Fibroblast of lung (primary cell): ENCODE measurements at regions not wholly inside any gene's neighbourhood (a gene's known extent, or its start where the extent isn't known, plus 50 kb on each side); places are given as distances from the start of the nearest gene placed in this dataset.

Experiments used
- DNase-seq, 2 donors: peaks; one replicate each; pipeline versions ENCODE4 v3.0.0 to v3.0.0-alpha.2; 2010; ENCODE audit warnings: low read depth in 2 of 2
- H2AFZ ChIP-seq: 2 replicates; pipeline ENCODE4 v1.5.1; 2012; ENCODE audit warnings: low read length, control low read depth, inconsistent platforms
- H3K27ac ChIP-seq: 2 replicates; pipeline ENCODE4 v1.5.1; 2011; ENCODE audit warnings: low read length, control low read depth; ENCODE audit not compliant: insufficient read depth
- H3K27me3 ChIP-seq: 2 replicates; pipeline ENCODE4 v1.5.1; 2011; ENCODE audit warnings: mild to moderate bottlenecking, low read length; ENCODE audit not compliant: control insufficient read depth, insufficient read depth
- H3K36me3 ChIP-seq: 2 replicates; pipeline ENCODE4 v1.5.1; 2011; ENCODE audit warnings: low read length; ENCODE audit not compliant: control insufficient read depth, insufficient read depth
- H3K4me1 ChIP-seq: 2 replicates; pipeline ENCODE4 v1.5.1; 2011; ENCODE audit warnings: low read length; ENCODE audit not compliant: control insufficient read depth, insufficient read depth; ENCODE audit errors: extremely low read depth
- H3K4me2 ChIP-seq: 2 replicates; pipeline ENCODE4 v1.5.1; 2011; ENCODE audit warnings: low read length, control low read depth; ENCODE audit not compliant: insufficient read depth; ENCODE audit errors: extremely low read depth
- H3K4me3 ChIP-seq, 4 experiments: fragments of 200-600 bp in 1 of 4; sonication (generic) in 1 of 4; replicated peaks in 1 of 4; 2 replicates each; pipeline ENCODE4 v1.5.1; 2011 to 2016; ENCODE audit warnings: low read length in 4 of 4, low read depth in 3 of 4, mild to moderate bottlenecking in 3 of 4, control low read depth in 2 of 4, inconsistent platforms in 1 of 4, mixed read lengths in 1 of 4; ENCODE audit not compliant: insufficient read depth in 1 of 4; ENCODE audit errors: control extremely low read depth in 1 of 4
- H3K79me2 ChIP-seq: 2 replicates; pipeline ENCODE4 v1.5.1; 2012; ENCODE audit warnings: mild to moderate bottlenecking, low read length, inconsistent platforms; ENCODE audit not compliant: control insufficient read depth, insufficient read depth
- H3K9ac ChIP-seq: 2 replicates; pipeline ENCODE4 v1.5.1; 2011; ENCODE audit warnings: mild to moderate bottlenecking, low read length, control low read depth; ENCODE audit not compliant: insufficient read depth
- H3K9me3 ChIP-seq: 2 replicates; pipeline ENCODE4 v1.5.1; 2012; ENCODE audit warnings: low read depth, low read length; ENCODE audit not compliant: control insufficient read depth, insufficient read depth
- H4K20me1 ChIP-seq: 2 replicates; pipeline ENCODE4 v1.5.1; 2011; ENCODE audit warnings: low read length; ENCODE audit not compliant: control insufficient read depth, insufficient read depth; ENCODE audit errors: extremely low read depth
- EZH2 ChIP-seq: IDR thresholded peaks from 2 replicates; pipeline ENCODE4 v1.5.1; 2012; ENCODE audit warnings: low read length, control low read depth, mild to moderate bottlenecking; ENCODE audit errors: missing control alignments
- TF ChIP-seq, protein P1 (sequence below), 2 donors: IDR thresholded peaks in 1 of 2; conservative IDR thresholded peaks in 1 of 2; 1 replicate in 1 of 2; 2 replicates in 1 of 2; pipeline ENCODE4 v1.5.1; 2011 to 2012; ENCODE audit warnings: low read length in 2 of 2, control low read depth in 1 of 2, inconsistent platforms in 1 of 2, low read depth in 1 of 2, mild to moderate bottlenecking in 1 of 2

DNA sequence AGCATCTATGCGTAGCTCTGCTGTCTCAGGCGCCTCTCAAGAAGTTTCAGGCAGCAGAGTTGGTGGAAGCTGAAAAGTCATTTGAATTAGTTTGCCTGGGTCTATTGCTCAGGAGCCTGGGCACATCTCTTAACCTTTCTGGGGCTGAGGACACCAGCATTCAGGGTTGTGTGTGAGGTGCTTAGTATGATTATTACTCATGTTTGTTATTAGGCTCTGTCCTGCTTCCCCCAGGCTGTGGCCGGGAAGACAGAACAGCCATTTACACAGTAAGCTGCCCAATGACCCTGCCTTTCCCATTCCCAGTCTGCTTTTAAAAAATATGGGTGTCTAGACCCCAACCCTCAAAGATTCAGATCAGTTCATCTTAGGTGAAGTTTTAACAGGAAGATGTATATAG is 53.9 kb upstream of the CACNA1E start:
- no peaks in the 10 kb centered on the region for H3K79me2 ChIP-seq
- H3K4me3 ChIP-seq = no peak overlapping the region
- no peak overlapping the region for H3K4me2 ChIP-seq
- H2AFZ ChIP-seq = no peak overlapping the region
- TF ChIP-seq, protein P1, sequence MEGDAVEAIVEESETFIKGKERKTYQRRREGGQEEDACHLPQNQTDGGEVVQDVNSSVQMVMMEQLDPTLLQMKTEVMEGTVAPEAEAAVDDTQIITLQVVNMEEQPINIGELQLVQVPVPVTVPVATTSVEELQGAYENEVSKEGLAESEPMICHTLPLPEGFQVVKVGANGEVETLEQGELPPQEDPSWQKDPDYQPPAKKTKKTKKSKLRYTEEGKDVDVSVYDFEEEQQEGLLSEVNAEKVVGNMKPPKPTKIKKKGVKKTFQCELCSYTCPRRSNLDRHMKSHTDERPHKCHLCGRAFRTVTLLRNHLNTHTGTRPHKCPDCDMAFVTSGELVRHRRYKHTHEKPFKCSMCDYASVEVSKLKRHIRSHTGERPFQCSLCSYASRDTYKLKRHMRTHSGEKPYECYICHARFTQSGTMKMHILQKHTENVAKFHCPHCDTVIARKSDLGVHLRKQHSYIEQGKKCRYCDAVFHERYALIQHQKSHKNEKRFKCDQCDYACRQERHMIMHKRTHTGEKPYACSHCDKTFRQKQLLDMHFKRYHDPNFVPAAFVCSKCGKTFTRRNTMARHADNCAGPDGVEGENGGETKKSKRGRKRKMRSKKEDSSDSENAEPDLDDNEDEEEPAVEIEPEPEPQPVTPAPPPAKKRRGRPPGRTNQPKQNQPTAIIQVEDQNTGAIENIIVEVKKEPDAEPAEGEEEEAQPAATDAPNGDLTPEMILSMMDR (conservative IDR thresholded peaks at IDR 0.05 in 1 of 2, IDR thresholded peaks at IDR 0.05 in 1 of 2; ENCODE audit: low read depth in 1 of 2, low read length in 2 of 2) = no peak
- TF ChIP-seq EZH2 = no peak
- no peaks in the 10 kb centered on the region for H3K4me1 ChIP-seq
- no peak overlapping the region for H3K9ac ChIP-seq
- H3K27ac ChIP-seq = no peak overlapping the region
- no peaks in the 10 kb centered on the region for H3K9me3 ChIP-seq
- no peaks in the 10 kb centered on the region for H3K36me3 ChIP-seq
- no peak for DNase-seq
- no peaks in the 10 kb centered on the region for H3K27me3 ChIP-seq
- H4K20me1 ChIP-seq = peaks cover 2% of the 10 kb centered on the region

DNA sequence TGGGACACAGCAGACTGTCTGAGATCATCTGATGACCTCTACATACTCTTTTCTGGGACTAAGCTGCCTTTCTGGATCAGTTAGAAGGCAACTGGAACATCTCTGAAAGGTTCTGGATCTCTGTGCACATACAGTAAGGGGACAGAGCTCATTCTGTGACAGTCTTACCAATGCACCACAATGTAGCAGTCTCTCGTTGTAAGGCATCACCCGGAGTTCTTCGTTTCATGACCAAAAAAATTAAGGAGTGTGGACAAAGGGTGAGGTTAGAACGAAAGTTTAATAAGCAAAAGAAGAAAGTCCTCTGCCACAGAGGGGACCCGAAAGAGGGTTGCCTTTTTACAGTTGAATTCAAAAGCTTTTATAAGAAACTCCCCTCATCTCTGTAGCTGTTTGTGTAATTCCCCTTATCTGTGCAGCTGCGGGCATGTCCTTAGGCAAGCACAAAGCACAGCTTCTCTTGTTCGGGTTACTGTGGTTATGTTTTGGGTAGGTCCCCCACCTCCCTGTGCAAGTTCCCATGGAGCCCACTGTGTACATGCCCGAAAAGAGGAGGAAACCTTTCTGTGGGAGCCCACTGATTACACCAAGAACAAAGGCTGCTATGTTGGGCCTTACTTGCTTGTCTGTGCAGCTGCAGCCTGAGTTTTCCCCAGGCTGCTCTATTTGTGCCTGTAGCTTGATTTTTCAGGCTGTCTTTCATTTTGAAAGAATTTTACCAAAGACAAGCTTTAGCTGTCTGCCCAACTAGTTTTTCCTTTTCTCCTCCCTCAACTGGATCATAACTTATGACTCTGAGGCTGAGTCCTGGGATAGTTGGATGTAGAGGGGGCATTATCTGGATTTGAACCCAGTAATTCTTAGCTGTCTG is 53.1 kb upstream of the CACNA1E start:
- Histone ChIP-seq H4K20me1 (peaks cover 2% of the 10 kb centered on the region), H3K4me1 (no peaks in the 10 kb centered on the region), H3K9me3 (no peaks in the 10 kb centered on the region), H3K4me3 (no peak overlapping the region), H2AFZ (no peak overlapping the region), H3K36me3 (no peaks in the 10 kb centered on the region), H3K27me3 (no peaks in the 10 kb centered on the region), H3K27ac (no peak overlapping the region), H3K4me2 (no peak overlapping the region), H3K79me2 (no peaks in the 10 kb centered on the region), H3K9ac (no peak overlapping the region)
- no peak for DNase-seq
- TF ChIP-seq, protein P1 (conservative IDR thresholded peaks at IDR 0.05 in 1 of 2, IDR thresholded peaks at IDR 0.05 in 1 of 2; ENCODE audit: low read depth in 1 of 2, low read length in 2 of 2) = no peak
- no peak for TF ChIP-seq EZH2
